ENCODE measurements at regions not wholly inside any gene's neighbourhood (a gene's known extent, or its start where the extent isn't known, plus 50 kb on each side); places are given as distances from the start of the nearest gene placed in this dataset.
A peak's percentile ranks its signal among the peaks of the same experiment; 100 is the strongest.

DNA sequence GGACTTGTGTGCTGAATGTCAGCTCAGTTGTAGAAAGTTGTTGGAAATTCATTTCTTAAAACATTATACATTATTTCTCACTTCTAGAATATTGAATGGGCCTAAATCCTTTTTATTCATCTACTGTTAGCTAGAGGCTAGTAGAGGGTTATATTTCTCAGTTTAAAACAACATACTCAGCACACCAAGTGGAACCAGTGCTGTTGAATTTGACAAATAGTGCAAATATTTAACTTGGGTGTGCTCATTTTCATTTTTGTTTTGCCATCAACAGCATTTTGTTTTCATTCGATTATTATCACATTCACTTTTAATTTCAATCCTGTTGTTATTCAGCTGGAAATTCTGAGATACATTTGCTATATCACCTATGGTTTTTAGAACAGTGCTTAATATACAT, 269.4 kb upstream of the PEX5L start:
- CTCF ChIA-PET = no interaction called here
- POLR2A ChIA-PET (ENCODE audit: low non-redundant PET) = no interaction called here
- no TSS peak for BruUV-seq (replicated peaks)
- no peak for TF ChIP-seq EZH2 (IDR thresholded peaks at IDR 0.05; ENCODE audit: borderline replicate concordance, low read depth, low read length, poor library complexity, severe bottlenecking)
- TF ChIP-seq, protein P1, sequence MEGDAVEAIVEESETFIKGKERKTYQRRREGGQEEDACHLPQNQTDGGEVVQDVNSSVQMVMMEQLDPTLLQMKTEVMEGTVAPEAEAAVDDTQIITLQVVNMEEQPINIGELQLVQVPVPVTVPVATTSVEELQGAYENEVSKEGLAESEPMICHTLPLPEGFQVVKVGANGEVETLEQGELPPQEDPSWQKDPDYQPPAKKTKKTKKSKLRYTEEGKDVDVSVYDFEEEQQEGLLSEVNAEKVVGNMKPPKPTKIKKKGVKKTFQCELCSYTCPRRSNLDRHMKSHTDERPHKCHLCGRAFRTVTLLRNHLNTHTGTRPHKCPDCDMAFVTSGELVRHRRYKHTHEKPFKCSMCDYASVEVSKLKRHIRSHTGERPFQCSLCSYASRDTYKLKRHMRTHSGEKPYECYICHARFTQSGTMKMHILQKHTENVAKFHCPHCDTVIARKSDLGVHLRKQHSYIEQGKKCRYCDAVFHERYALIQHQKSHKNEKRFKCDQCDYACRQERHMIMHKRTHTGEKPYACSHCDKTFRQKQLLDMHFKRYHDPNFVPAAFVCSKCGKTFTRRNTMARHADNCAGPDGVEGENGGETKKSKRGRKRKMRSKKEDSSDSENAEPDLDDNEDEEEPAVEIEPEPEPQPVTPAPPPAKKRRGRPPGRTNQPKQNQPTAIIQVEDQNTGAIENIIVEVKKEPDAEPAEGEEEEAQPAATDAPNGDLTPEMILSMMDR (conservative IDR thresholded peaks at IDR 0.05; ENCODE audit: low read depth, low read length) = no peak
- no peak overlapping the region for H3K4me3 ChIP-seq (ENCODE audit: low read depth, low read length, poor library complexity, severe bottlenecking)
- no peak overlapping the region for H3K27ac ChIP-seq (ENCODE audit: low read depth, low read length, poor library complexity, severe bottlenecking)
- no peak for DNase-seq (ENCODE audit: low spot score)
- H3K9me3 ChIP-seq (ENCODE audit: low read depth, low read length, poor library complexity, severe bottlenecking) = no peaks in the 10 kb centered on the region
- H3K36me3 ChIP-seq (ENCODE audit: insufficient read depth, low read length, poor library complexity, severe bottlenecking) = no peaks in the 10 kb centered on the region
- H3K27me3 ChIP-seq (replicated peaks; ENCODE audit: insufficient read depth, low read depth, low read length, poor library complexity) = peaks cover 6% of the 10 kb centered on the region
- intact Hi-C loops (cut with micrococcal nuclease; ENCODE audit: unreplicated experiment) = no loop called here
- H3K4me1 ChIP-seq (ENCODE audit: insufficient read depth, low read length, poor library complexity, severe bottlenecking) = no peaks in the 10 kb centered on the region

DNA sequence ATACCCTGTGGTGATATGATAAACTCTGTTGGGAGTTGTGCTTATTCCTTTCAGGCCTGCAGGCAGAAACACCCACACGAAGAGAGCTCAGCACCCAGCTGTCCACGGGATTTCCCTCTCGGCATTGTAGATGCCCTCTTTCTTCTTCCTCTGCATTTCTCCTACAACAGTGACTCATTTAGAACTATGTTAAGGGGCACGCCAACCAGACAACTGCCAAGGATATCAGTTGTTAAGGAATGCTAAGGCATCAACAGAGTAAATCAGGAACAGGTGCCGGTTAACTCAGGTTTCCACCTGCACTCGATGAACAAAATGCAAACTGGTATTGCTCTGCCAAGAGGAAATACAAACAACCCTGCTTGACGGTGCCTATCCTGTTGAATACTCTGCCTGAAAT, 270.0 kb upstream of the PEX5L start:
- no peak overlapping the region for H3K4me3 ChIP-seq (ENCODE audit: low read depth, low read length, poor library complexity, severe bottlenecking)
- peak; percentile 3 for DNase-seq (ENCODE audit: low spot score)
- no peaks in the 10 kb centered on the region for H3K36me3 ChIP-seq (ENCODE audit: insufficient read depth, low read length, poor library complexity, severe bottlenecking)
- peaks cover 6% of the 10 kb centered on the region for H3K27me3 ChIP-seq (replicated peaks; ENCODE audit: insufficient read depth, low read depth, low read length, poor library complexity)
- TF ChIP-seq, protein P1 (conservative IDR thresholded peaks at IDR 0.05; ENCODE audit: low read depth, low read length) = no peak
- no TSS peak for BruUV-seq (replicated peaks)
- H3K9me3 ChIP-seq (ENCODE audit: low read depth, low read length, poor library complexity, severe bottlenecking) = no peaks in the 10 kb centered on the region
- ChIA-PET CTCF (no interaction called here), POLR2A (ENCODE audit: low non-redundant PET) (no interaction called here)
- no peaks in the 10 kb centered on the region for H3K4me1 ChIP-seq (ENCODE audit: insufficient read depth, low read length, poor library complexity, severe bottlenecking)
- intact Hi-C loops (cut with micrococcal nuclease; ENCODE audit: unreplicated experiment) = no loop called here
- H3K27ac ChIP-seq (ENCODE audit: low read depth, low read length, poor library complexity, severe bottlenecking) = no peak overlapping the region

DNA sequence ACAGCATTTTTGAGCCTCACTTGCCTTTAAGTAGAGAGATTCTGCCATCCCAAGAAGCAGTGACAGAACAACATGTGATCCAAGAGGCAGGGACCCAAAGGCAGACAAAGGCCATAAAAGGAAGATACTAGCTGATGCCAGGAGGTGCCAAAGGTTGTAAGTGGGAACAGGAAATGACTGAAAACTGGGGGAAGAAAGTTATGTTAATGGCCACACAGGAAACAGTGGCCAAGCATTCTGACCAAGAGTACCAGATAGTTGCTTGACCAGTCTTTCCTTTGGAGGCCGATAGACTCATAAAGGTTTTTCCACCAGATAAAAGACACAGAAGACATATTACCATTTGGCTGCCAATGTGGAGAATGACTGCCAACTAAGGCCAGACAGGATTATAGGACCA, 274.5 kb upstream of the PEX5L start:
- Histone ChIP-seq H3K9me3 (ENCODE audit: low read depth, low read length, poor library complexity, severe bottlenecking) (no peaks in the 10 kb centered on the region), H3K27ac (ENCODE audit: low read depth, low read length, poor library complexity, severe bottlenecking) (no peak overlapping the region), H3K4me3 (ENCODE audit: low read depth, low read length, poor library complexity, severe bottlenecking) (no peak overlapping the region), H3K27me3 (replicated peaks; ENCODE audit: insufficient read depth, low read depth, low read length, poor library complexity) (peaks cover 9% of the 10 kb centered on the region), H3K4me1 (ENCODE audit: insufficient read depth, low read length, poor library complexity, severe bottlenecking) (no peaks in the 10 kb centered on the region), H3K36me3 (ENCODE audit: insufficient read depth, low read length, poor library complexity, severe bottlenecking) (no peaks in the 10 kb centered on the region)
- POLR2A ChIA-PET (ENCODE audit: low non-redundant PET) = no interaction called here
- CTCF ChIA-PET = no interaction called here
- no peak for DNase-seq (ENCODE audit: low spot score)
- intact Hi-C loops (cut with micrococcal nuclease; ENCODE audit: unreplicated experiment) = no loop called here
- no TSS peak for BruUV-seq (replicated peaks)
- TF ChIP-seq EZH2 (IDR thresholded peaks at IDR 0.05; ENCODE audit: borderline replicate concordance, low read depth, low read length, poor library complexity, severe bottlenecking) = no peak
- TF ChIP-seq, protein P1 (conservative IDR thresholded peaks at IDR 0.05; ENCODE audit: low read depth, low read length) = no peak
